Mesendoderm (in vitro differentiated cells): ENCODE measurements at regions not wholly inside any gene's neighbourhood (a gene's known extent, or its start where the extent isn't known, plus 50 kb on each side); places are given as distances from the start of the nearest gene placed in this dataset.
A peak's percentile ranks its signal among the peaks of the same experiment; 100 is the strongest.

Experiments used
- DNase-seq: peaks from one replicate; pipeline ENCODE4 v3.0.0; 2013
- H2AK5ac ChIP-seq: 2 replicates; pipeline ENCODE4 v1.6.1; 2013; ENCODE audit warnings: low read length, inconsistent platforms
- H2BK120ac ChIP-seq: 2 replicates; pipeline ENCODE4 v1.6.1; 2013; ENCODE audit warnings: low read depth, mild to moderate bottlenecking, low read length, moderate library complexity, mixed read lengths
- H2BK15ac ChIP-seq: replicated peaks from 2 replicates; pipeline ENCODE4 v1.6.1; 2013; ENCODE audit warnings: low read depth, mild to moderate bottlenecking, moderate library complexity
- H2BK5ac ChIP-seq: 2 replicates; pipeline ENCODE4 v1.6.1; 2013; ENCODE audit warnings: low read length, inconsistent platforms
- H3K18ac ChIP-seq: 2 replicates; pipeline ENCODE4 v1.6.1; 2013; ENCODE audit warnings: mild to moderate bottlenecking, low read length, mixed read lengths
- H3K23ac ChIP-seq: one replicate; pipeline ENCODE4 v1.6.1; 2013; ENCODE audit warnings: low read length
- H3K27ac ChIP-seq: 2 replicates; pipeline ENCODE4 v1.5.1; 2013; ENCODE audit warnings: low read depth, mild to moderate bottlenecking, inconsistent platforms, low read length, moderate library complexity
- H3K27me3 ChIP-seq: 2 replicates; pipeline ENCODE4 v1.6.1; 2013; ENCODE audit warnings: low read length, control low read depth, mild to moderate bottlenecking, inconsistent platforms; ENCODE audit not compliant: insufficient read depth, poor library complexity
- H3K36me3 ChIP-seq: 2 replicates; pipeline ENCODE4 v1.6.1; 2013; ENCODE audit warnings: low read length, inconsistent platforms; ENCODE audit not compliant: control insufficient read depth, insufficient read depth
- H3K4ac ChIP-seq: one replicate; pipeline ENCODE4 v1.6.1; 2013; ENCODE audit warnings: low read depth, mild to moderate bottlenecking, low read length, moderate library complexity
- H3K4me1 ChIP-seq: 2 replicates; pipeline ENCODE4 v1.6.1; 2013; ENCODE audit warnings: low read depth, low read length, inconsistent platforms; ENCODE audit not compliant: control insufficient read depth
- H3K4me2 ChIP-seq: 2 replicates; pipeline ENCODE4 v1.6.1; 2013; ENCODE audit warnings: low read length
- H3K4me3 ChIP-seq: 2 replicates; pipeline ENCODE4 v1.5.1; 2013; ENCODE audit warnings: mild to moderate bottlenecking, low read length
- H3K56ac ChIP-seq: one replicate; pipeline ENCODE4 v1.6.1; 2013; ENCODE audit warnings: low read length
- H3K79me1 ChIP-seq: 2 replicates; pipeline ENCODE4 v1.6.1; 2013; ENCODE audit warnings: low read length, inconsistent platforms
- H3K79me2 ChIP-seq: 2 replicates; pipeline ENCODE4 v1.6.1; 2013; ENCODE audit warnings: mild to moderate bottlenecking, low read length; ENCODE audit not compliant: control insufficient read depth, insufficient read depth
- H3K9ac ChIP-seq: 2 replicates; pipeline ENCODE4 v1.6.1; 2013; ENCODE audit warnings: low read length, inconsistent platforms
- H4K5ac ChIP-seq: one replicate; pipeline ENCODE4 v1.6.1; 2013; ENCODE audit warnings: low read length
- H4K8ac ChIP-seq: one replicate; pipeline ENCODE4 v1.6.1; 2013; ENCODE audit warnings: low read depth, mild to moderate bottlenecking, control low read depth, low read length, moderate library complexity
- WGBS: extraction: QIAGEN DNeasy Blood & Tissue Kit; methylation state at CpG from one replicate; pipeline ENCODE4 v1.1.7; 2013; ENCODE audit warnings: low lambda C conversion rate, missing lambda C conversion rate; ENCODE audit not compliant: insufficient coverage; ENCODE audit errors: extremely low coverage; 5-methylcytosine and 5-hydroxymethylcytosine counted together

DNA sequence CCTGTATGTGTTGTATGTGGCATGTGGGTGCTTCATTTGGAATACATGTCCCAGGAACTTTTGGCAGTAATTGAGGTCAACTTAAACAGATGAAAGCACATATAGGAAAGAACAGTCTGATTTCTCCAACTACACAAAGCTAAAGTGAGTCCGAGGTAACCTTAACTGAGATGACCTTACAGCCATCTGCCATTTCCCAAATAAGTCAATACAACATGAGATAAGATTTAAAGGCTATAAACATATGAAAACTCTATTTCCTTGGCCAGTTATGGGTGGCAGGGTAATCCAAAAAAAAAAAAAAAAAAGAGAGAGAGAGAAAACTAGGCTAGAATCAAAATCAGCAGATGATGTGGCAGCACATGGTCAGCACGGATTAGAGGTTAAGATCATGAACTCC is 1068.3 kb downstream of the KHDRBS2 start:
- Histone ChIP-seq H3K9ac (no peak overlapping the region), H3K4me2 (no peak overlapping the region), H4K5ac (no peak overlapping the region), H4K8ac (no peak overlapping the region), H3K79me1 (no peaks in the 10 kb centered on the region), H2AK5ac (no peak overlapping the region), H3K56ac (no peak overlapping the region), H3K23ac (no peak overlapping the region), H3K27ac (no peak overlapping the region), H2BK120ac (no peak overlapping the region), H3K4ac (no peak overlapping the region), H3K4me1 (no peaks in the 10 kb centered on the region), H3K18ac (no peak overlapping the region), H2BK15ac (no peak overlapping the region), H3K36me3 (no peaks in the 10 kb centered on the region), H3K27me3 (no peaks in the 10 kb centered on the region), H3K4me3 (no peak overlapping the region), H2BK5ac (no peak overlapping the region), H3K79me2 (no peaks in the 10 kb centered on the region)
- no CpG with 5 or more reads among the region's 2 CpGs for WGBS
- no peak for DNase-seq

DNA sequence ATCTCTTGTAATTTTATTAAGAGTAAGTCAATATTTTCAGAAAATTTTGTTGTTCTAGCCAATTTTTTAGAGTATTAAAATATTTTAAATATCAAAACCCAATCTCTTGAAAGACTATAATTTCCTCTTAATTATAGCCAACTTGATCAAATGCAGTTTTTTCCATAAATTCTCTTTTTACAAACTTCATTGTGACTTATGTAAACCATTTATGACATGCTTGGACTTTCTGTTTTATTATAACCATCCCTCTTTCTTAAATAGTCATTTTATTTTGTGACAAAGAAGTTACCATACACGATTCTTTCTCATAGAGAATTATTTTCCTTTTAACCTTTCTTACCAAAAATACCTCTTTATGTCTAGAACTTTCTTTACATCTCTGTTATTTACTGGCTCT is 1075.5 kb downstream of the KHDRBS2 start:
- no peak overlapping the region for H3K4ac ChIP-seq
- H4K5ac ChIP-seq: no peak overlapping the region
- no peak overlapping the region for H3K23ac ChIP-seq
- no peak overlapping the region for H3K4me2 ChIP-seq
- H3K27me3 ChIP-seq: no peaks in the 10 kb centered on the region
- no peak overlapping the region for H4K8ac ChIP-seq
- no peak overlapping the region for H3K18ac ChIP-seq
- no peaks in the 10 kb centered on the region for H3K36me3 ChIP-seq
- no peak overlapping the region for H2BK15ac ChIP-seq
- peak; percentile 23 for DNase-seq
- no CpG with 5 or more reads among the region's 1 CpG for WGBS
- no peaks in the 10 kb centered on the region for H3K79me1 ChIP-seq
- H3K4me1 ChIP-seq: no peaks in the 10 kb centered on the region
- H3K79me2 ChIP-seq: no peaks in the 10 kb centered on the region
- no peak overlapping the region for H2AK5ac ChIP-seq
- H3K27ac ChIP-seq: no peak overlapping the region
- no peak overlapping the region for H3K56ac ChIP-seq
- H2BK5ac ChIP-seq: no peak overlapping the region
- H2BK120ac ChIP-seq: no peak overlapping the region
- H3K9ac ChIP-seq: no peak overlapping the region
- no peak overlapping the region for H3K4me3 ChIP-seq

- no peak overlapping the region for H3K56ac ChIP-seq
- no peak overlapping the region for H3K4ac ChIP-seq
- no peak overlapping the region for H3K4me2 ChIP-seq
- H3K27me3 ChIP-seq: no peaks in the 10 kb centered on the region
- H3K4me1 ChIP-seq: no peaks in the 10 kb centered on the region
- no peak overlapping the region for H4K8ac ChIP-seq
- no peaks in the 10 kb centered on the region for H3K79me2 ChIP-seq
- no CpG with 5 or more reads among the region's 1 CpG for WGBS
- H3K4me3 ChIP-seq: no peak overlapping the region
- no peak overlapping the region for H3K18ac ChIP-seq
- DNase-seq: no peak
- H4K5ac ChIP-seq: no peak overlapping the region
- no peak overlapping the region for H2BK15ac ChIP-seq
- no peak overlapping the region for H3K23ac ChIP-seq
- no peak overlapping the region for H2BK5ac ChIP-seq
- H2AK5ac ChIP-seq: no peak overlapping the region
- no peaks in the 10 kb centered on the region for H3K36me3 ChIP-seq
- no peaks in the 10 kb centered on the region for H3K79me1 ChIP-seq
- H3K9ac ChIP-seq: no peak overlapping the region
- no peak overlapping the region for H3K27ac ChIP-seq
- no peak overlapping the region for H2BK120ac ChIP-seq
Observed at GRCh38 chr6:61203966-61204496, 1082.0 kb downstream of the KHDRBS2 start.

GRCh38 chr6:61200444-61200843 is 1085.6 kb downstream of the KHDRBS2 start:
- Histone ChIP-seq H3K4ac (no peak overlapping the region), H2AK5ac (no peak overlapping the region), H3K4me2 (no peak overlapping the region), H2BK5ac (no peak overlapping the region), H3K18ac (no peak overlapping the region), H3K27me3 (no peaks in the 10 kb centered on the region), H3K79me2 (no peaks in the 10 kb centered on the region), H3K79me1 (no peaks in the 10 kb centered on the region), H3K56ac (no peak overlapping the region), H3K9ac (no peak overlapping the region), H4K8ac (no peak overlapping the region), H2BK120ac (no peak overlapping the region), H3K36me3 (no peaks in the 10 kb centered on the region), H3K4me3 (no peak overlapping the region), H3K27ac (no peak overlapping the region), H2BK15ac (no peak overlapping the region), H3K4me1 (no peaks in the 10 kb centered on the region), H4K5ac (no peak overlapping the region), H3K23ac (no peak overlapping the region)
- WGBS: no CpG with 5 or more reads among the region's 4 CpGs
- peak; percentile 7 for DNase-seq

DNA sequence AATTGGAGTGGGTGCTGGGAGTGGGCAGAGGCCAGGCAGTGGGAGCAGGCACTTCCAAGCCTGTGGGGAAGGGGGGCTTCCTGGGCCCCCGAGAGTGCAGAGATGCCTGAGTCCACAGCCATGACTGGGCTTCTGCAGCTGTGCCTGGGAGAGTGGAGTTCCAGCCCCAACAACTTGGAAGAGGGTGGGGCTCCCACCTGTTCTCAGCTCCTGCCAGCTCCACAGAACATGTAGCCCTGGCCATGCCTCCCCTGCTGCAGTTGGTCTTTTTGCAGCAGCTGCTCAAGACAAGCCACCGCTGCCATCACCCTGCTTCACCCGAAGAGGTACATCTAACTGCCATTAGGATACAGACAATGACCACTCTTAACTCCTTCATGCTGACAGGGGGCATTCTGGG is 1092.3 kb downstream of the KHDRBS2 start:
- no peak overlapping the region for H2AK5ac ChIP-seq

DNA sequence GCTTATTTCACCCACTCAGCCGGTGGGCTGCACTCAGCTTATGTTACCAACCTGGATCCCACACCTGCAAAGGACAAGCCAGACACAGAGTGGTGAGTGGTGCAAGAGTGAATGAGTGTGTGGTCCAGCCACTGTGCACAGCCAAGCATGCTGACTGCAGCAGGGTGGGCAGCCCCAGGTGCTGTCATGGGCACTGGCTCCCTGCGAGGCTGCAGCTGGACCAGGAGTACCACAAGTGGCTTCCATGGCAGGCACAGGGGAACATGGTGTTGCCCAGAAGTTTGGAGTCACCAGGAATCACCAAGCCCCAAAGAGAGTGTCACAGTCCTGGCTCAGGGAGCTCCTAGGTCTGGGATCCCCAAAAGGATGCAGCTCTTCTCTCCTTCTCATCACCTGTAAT is 1093.4 kb downstream of the KHDRBS2 start:
- H3K56ac ChIP-seq: no peak overlapping the region
- no peak for DNase-seq
- no peak overlapping the region for H3K9ac ChIP-seq
- no peaks in the 10 kb centered on the region for H3K79me2 ChIP-seq
- H2AK5ac ChIP-seq: no peak overlapping the region
- H3K4ac ChIP-seq: no peak overlapping the region
- no peak overlapping the region for H4K8ac ChIP-seq
- no peaks in the 10 kb centered on the region for H3K79me1 ChIP-seq
- no peak overlapping the region for H2BK5ac ChIP-seq
- H2BK15ac ChIP-seq: no peak overlapping the region
- H3K36me3 ChIP-seq: no peaks in the 10 kb centered on the region
- no peak overlapping the region for H2BK120ac ChIP-seq
- no peak overlapping the region for H4K5ac ChIP-seq
- H3K4me1 ChIP-seq: no peaks in the 10 kb centered on the region
- WGBS: no CpG with 5 or more reads among the region's 2 CpGs
- no peak overlapping the region for H3K18ac ChIP-seq
- H3K4me2 ChIP-seq: no peak overlapping the region
- no peak overlapping the region for H3K27ac ChIP-seq
- H3K27me3 ChIP-seq: no peaks in the 10 kb centered on the region
- H3K4me3 ChIP-seq: no peak overlapping the region
- H3K23ac ChIP-seq: no peak overlapping the region

More for the DNA sequence above, 1092.3 kb downstream of the KHDRBS2 start:
- WGBS: no CpG with 5 or more reads among the region's 3 CpGs
- no peak overlapping the region for H3K9ac ChIP-seq
- no peak overlapping the region for H2BK15ac ChIP-seq
- H3K4me1 ChIP-seq: no peaks in the 10 kb centered on the region
- no peak overlapping the region for H3K4ac ChIP-seq
- no peak overlapping the region for H4K8ac ChIP-seq
- no peak overlapping the region for H3K56ac ChIP-seq
- H2BK120ac ChIP-seq: no peak overlapping the region
- no peaks in the 10 kb centered on the region for H3K79me1 ChIP-seq
- no peaks in the 10 kb centered on the region for H3K36me3 ChIP-seq
- H2BK5ac ChIP-seq: no peak overlapping the region
- no peak overlapping the region for H3K27ac ChIP-seq
- no peak overlapping the region for H4K5ac ChIP-seq
- no peak overlapping the region for H3K18ac ChIP-seq
- no peaks in the 10 kb centered on the region for H3K27me3 ChIP-seq
- no peak overlapping the region for H3K4me2 ChIP-seq
- H3K4me3 ChIP-seq: no peak overlapping the region
- no peak for DNase-seq
- no peaks in the 10 kb centered on the region for H3K79me2 ChIP-seq
- no peak overlapping the region for H3K23ac ChIP-seq
